SK-N-SH (cell line): ENCODE measurements at regions not wholly inside any gene's neighbourhood (a gene's known extent, or its start where the extent isn't known, plus 50 kb on each side); places are given as distances from the start of the nearest gene placed in this dataset.

Experiments
- FOXJ3 ChIP-seq: sonication (generic); formaldehyde crosslinking; IDR thresholded peaks from 2 replicates; pipeline ENCODE4 v1.5.1; 2020; ENCODE audit warnings: mild to moderate bottlenecking, missing genetic modification reagents
- FOXM1 ChIP-seq: IDR thresholded peaks from 2 replicates; pipeline ENCODE4 v1.4.0; 2012; ENCODE audit warnings: low read depth, mild to moderate bottlenecking
- JUND ChIP-seq: IDR thresholded peaks from 2 replicates; pipeline ENCODE4 v1.4.0; 2012
- MXI1 ChIP-seq: IDR thresholded peaks from 2 replicates; pipeline ENCODE4 v1.6.1; 2012; ENCODE audit warnings: mild to moderate bottlenecking, low read depth, low read length, improper control_type of control experiment
- RAD21 ChIP-seq: IDR thresholded peaks from 2 replicates; pipeline ENCODE4 v1.6.1; 2012; ENCODE audit warnings: mild to moderate bottlenecking, low read length
- YY1 ChIP-seq: IDR thresholded peaks from 2 replicates; pipeline ENCODE4 v1.4.0; 2012; ENCODE audit warnings: low read depth, mild to moderate bottlenecking
- TF ChIP-seq, protein P1 (sequence below): fragments of 200-600 bp; sonication (generic); IDR thresholded peaks from 2 replicates; pipeline ENCODE4 v1.6.1; 2017; ENCODE audit warnings: antibody characterized with exemption, mild to moderate bottlenecking, moderate library complexity

DNA sequence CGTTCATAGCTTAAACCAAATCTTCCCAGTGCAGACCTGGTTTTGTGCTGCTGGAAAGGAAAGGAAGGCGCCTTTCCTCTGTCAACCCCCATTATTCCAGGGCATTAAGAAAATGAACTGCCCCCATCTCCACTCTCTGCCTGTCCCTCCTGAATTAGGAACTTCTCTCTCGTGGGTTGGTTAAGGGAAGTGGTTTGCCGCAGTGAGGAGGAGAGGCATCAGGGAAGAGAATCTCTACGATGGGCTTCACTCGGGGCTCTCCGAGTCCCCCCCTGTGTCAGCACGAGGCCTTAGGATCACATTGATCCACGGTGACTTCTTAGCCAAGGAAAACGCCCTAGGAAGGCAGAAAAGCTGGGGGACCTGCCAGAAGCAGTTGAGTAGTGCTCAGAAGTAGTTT lies 53.9 kb upstream of the LYZL2 start:
- TF ChIP-seq JUND (no peak), RAD21 (no peak), FOXM1 (no peak), FOXJ3 (no peak), MXI1 (no peak), YY1 (no peak)
- TF ChIP-seq, protein P1, sequence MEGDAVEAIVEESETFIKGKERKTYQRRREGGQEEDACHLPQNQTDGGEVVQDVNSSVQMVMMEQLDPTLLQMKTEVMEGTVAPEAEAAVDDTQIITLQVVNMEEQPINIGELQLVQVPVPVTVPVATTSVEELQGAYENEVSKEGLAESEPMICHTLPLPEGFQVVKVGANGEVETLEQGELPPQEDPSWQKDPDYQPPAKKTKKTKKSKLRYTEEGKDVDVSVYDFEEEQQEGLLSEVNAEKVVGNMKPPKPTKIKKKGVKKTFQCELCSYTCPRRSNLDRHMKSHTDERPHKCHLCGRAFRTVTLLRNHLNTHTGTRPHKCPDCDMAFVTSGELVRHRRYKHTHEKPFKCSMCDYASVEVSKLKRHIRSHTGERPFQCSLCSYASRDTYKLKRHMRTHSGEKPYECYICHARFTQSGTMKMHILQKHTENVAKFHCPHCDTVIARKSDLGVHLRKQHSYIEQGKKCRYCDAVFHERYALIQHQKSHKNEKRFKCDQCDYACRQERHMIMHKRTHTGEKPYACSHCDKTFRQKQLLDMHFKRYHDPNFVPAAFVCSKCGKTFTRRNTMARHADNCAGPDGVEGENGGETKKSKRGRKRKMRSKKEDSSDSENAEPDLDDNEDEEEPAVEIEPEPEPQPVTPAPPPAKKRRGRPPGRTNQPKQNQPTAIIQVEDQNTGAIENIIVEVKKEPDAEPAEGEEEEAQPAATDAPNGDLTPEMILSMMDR: no peak
